A673 (cell line): ENCODE measurements at regions not wholly inside any gene's neighbourhood (a gene's known extent, or its start where the extent isn't known, plus 50 kb on each side); places are given as distances from the start of the nearest gene placed in this dataset.

ENCODE experiments used
- EZH2 ChIP-seq: fragments of 200-600 bp; sonication (generic); IDR thresholded peaks from 2 replicates; pipeline ENCODE4 v1.6.1; 2017; ENCODE audit warnings: borderline replicate concordance, low read depth, mild to moderate bottlenecking, mixed read lengths, antibody characterized with exemption, low read length; ENCODE audit not compliant: poor library complexity, severe bottlenecking
- TF ChIP-seq, protein P1 (sequence below): fragments of 300-800, 200-600 bp; sonication (generic); conservative IDR thresholded peaks from 2 replicates; pipeline ENCODE4 v1.5.1; 2017; ENCODE audit warnings: low read depth, mild to moderate bottlenecking, antibody characterized with exemption, low read length, moderate library complexity, mixed read lengths

- TF ChIP-seq, protein P1, sequence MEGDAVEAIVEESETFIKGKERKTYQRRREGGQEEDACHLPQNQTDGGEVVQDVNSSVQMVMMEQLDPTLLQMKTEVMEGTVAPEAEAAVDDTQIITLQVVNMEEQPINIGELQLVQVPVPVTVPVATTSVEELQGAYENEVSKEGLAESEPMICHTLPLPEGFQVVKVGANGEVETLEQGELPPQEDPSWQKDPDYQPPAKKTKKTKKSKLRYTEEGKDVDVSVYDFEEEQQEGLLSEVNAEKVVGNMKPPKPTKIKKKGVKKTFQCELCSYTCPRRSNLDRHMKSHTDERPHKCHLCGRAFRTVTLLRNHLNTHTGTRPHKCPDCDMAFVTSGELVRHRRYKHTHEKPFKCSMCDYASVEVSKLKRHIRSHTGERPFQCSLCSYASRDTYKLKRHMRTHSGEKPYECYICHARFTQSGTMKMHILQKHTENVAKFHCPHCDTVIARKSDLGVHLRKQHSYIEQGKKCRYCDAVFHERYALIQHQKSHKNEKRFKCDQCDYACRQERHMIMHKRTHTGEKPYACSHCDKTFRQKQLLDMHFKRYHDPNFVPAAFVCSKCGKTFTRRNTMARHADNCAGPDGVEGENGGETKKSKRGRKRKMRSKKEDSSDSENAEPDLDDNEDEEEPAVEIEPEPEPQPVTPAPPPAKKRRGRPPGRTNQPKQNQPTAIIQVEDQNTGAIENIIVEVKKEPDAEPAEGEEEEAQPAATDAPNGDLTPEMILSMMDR = no peak
- TF ChIP-seq EZH2 = no peak
Measured at GRCh38 chr6:15194453-15194852, 51.4 kb upstream of the JARID2 start.
